HG02571 (cell line): ENCODE measurements at regions not wholly inside any gene's neighbourhood (a gene's known extent, or its start where the extent isn't known, plus 50 kb on each side); places are given as distances from the start of the nearest gene placed in this dataset.
"Not testable (repeated sequence)": the region's sequence is repeated elsewhere in the genome, so short reads cannot be mapped to it uniquely, and the experiment has no call there.

Source experiments
- ATAC-seq: cut with Tn5 transposase; IDR thresholded peaks from one replicate; pipeline ENCODE4 v1.9.1; 2021; ENCODE audit warnings: mild to moderate bottlenecking, moderate library complexity; ENCODE audit not compliant: unreplicated experiment

DNA sequence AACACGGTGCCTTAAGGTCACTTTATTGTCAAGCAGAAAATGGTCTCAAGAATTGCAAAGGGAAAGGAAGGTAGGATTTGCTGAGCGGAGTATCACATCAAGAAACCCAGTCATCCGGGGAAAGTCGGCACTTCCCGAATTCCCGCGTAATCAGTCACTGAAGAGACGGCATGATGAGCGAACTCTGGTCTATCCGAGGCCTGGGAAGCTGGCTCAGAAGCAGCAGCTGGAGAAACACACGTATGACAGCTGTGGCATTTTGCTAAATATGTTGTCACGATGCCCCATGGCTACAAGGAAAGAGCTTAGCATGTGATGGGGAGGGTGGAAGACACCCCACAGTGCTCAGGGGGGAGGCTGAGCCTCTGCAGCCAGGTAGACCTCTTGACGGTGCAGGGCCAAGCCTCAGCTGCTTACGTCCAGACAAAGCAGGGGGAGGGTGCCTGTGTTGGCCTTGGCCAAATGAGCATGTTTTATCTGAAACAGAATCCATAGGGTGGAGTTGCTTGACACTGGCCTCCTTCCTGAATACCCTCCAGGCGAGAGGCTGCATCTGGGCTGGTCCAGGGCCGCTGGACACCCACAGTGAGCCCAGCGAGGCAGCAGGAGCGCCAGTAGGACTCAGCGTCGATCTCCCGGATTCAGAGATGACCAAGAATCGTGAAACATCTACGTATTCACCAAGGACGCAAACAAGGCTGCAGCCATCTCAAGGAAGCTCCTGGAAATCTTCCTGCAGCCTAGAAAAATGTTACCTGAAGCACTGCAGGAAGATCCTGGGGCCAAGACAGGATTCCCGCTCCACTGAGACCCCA lies 118.8 kb upstream of the AFDN start:
- ATAC-seq: no peak

DNA sequence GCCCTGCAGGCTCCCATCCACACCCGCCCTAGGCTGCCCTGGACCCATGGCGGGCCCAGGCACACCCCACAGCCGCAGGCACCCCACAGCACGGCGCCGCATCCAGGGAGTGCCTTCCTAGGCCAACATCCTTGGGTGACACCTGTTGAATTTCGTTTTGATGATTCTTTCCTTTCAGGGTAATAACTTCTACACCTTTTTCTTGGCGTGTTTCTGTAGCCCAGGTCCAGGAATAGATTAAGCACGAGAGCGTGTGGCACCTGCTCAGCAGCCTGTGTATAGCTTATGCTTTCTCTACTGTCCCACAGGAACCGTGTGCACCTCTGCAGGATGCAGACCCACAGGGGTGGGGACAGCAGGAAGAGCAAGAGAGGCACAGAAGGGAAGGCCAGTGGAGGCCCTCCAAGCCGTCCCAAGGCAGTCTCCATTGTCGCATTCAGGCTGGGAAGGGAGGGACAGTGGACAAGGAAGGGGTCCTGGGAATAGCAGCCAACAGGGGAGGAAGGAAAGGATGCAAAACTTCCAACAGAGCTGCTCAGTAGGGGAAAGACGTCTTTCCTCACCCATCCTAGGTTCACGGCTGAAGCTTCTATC lies 118.1 kb upstream of the AFDN start:
- ATAC-seq: no peak

DNA sequence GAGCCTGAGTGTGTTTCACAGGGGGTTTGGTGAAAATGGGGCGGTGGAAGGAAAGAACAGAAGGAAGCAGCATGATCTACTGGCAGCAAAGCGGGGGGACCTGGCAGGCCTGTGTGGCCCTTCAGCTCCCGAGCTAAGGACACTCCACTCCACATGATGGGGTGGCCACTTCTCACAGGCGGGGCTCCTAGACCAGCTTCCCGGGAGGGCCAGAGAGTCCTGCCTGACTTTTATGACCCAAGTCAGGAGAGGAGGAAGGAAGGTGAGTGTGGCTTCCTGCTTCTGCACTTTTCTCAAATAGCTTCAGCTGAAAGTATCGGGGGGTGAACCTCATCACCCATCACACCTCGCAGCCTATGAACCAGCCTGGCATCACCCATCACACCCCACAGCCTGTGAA lies 117.5 kb upstream of the AFDN start:
- no peak for ATAC-seq

- not testable (repeated sequence) for ATAC-seq
These were observed 116.9 kb upstream of the AFDN start for GRCh38 chr6:167709776-167710336.

DNA sequence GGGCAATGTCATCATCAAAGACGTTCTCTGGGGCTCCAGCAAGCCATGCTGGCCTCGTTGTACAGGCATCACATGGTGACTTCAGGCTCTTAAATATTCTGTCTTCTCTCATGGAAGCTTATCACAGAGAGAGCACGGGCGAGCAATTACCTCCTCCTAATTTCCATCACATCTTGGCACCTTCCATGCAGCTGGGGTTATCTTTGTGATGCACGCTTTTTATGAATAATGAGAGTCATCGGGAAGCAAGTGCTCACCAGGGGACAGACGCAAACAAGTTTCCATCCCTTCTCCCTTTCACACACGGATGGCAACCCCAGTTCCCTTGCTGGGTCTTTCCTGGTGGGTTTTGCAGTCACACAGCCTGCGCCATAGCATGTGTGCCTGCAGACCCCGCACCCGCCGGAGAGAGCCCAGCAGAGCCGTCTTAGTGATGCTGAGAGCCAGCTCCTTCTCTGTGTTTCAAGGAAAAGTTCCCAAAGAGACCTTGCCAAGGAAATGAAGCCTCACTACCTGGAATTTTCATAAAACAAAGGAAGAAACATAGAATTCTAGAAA lies 116.3 kb upstream of the AFDN start:
- no peak for ATAC-seq

- ATAC-seq: no peak
These were observed 115.5 kb upstream of the AFDN start for GRCh38 chr6:167711211-167711610.

- ATAC-seq: no peak
These were observed 114.7 kb upstream of the AFDN start for GRCh38 chr6:167711768-167712730.

DNA sequence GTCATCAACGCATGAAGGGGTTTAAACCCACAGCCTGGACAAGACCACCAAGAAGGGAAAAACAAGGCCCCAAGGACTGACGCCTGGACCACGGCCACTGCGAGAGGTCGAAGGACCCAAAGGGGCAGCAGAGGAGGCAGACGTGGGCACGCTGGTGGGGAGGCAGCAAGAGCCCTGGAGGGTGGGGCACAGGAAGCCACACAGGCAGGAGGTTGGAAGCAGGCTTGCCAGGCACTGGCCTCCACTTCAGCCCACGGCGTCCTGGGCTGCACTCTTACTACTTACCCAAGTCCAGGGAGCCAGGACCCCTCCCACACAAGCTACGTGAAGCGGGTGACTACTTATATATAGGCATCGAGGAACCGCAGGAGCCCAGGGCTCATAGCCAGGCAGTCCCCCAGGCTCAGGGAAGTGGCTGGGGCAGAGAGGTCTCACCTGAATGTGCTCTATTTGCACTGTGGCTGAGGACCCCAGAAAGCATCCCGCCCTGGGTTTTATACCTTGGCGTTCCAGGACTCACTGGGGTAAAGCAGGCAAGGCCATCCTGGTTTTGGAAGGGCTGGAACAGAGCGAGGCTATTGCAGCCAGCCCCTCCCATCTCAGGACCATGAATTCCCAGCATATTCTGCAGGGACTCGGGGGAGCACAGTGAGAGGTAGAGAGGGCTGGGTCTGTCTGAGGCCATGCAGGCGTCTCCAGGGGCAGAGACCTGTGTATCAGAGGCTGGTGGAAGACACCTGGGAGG lies 113.8 kb upstream of the AFDN start:
- no peak for ATAC-seq

DNA sequence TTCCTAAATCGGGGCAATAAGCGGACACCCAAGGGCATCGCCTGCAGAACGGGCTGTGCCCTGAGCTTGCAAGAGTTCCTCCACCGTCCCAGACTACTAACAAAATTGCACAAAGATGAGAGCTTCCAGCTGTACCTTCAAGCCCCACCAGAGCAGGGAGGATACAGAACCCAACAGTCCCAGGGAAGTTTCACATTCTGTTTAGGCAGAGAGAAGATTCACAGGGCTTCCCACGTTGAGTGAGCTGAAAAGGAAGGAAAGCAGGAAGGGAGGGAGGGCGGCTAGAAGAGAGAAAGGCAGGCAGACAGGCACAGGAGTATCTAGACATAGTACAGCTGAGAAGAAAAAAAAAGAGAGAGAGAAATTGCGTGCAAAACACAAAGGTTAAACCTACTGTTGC lies 112.6 kb upstream of the AFDN start:
- ATAC-seq: no peak

GRCh38 chr6:167717455-167717854 lies 109.3 kb upstream of the AFDN start:
- no peak for ATAC-seq

GRCh38 chr6:167717867-167718266 lies 108.8 kb upstream of the AFDN start:
- ATAC-seq: no peak

- no peak for ATAC-seq
These were observed 106.8 kb upstream of the AFDN start for GRCh38 chr6:167719920-167720319.

DNA sequence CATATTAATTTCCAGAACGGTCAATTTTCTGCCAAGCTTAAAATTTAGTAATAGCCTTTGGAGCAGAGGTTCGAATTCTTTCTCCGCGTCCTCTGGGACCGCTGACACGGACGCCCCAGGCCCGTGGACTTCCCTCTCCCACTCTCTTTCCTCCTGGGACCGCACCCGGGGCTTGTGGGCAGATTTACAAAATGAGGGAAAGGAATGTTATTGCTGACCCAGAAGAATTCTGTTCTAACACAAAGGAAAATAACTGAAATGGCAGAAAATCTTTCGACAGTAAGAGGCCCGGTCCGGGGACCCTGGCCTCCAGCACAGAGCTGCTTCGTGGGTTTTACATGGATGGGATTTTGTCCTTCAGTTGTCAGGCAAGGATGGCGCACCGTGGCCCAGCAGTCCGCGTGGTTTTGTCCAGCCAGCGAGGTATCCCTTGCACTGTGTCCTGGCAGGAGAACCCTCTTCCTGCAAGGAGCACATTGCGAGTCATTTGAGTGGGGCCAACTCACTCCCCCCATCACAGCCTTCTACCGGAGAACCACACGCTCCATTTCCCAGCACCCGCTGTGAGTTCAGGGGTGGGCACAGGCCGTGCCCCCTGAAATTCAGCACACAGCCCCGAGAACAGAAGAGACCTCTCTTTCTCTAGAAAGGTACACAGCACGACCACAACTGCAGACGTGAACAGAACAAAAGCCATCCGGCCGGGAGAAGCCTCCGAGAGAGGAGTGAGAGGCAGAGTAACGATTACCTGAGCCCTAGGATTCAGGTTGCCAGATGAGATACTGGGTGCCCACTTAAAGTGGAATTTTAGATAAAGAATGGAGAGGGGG lies 106.0 kb upstream of the AFDN start:
- ATAC-seq: no peak

DNA sequence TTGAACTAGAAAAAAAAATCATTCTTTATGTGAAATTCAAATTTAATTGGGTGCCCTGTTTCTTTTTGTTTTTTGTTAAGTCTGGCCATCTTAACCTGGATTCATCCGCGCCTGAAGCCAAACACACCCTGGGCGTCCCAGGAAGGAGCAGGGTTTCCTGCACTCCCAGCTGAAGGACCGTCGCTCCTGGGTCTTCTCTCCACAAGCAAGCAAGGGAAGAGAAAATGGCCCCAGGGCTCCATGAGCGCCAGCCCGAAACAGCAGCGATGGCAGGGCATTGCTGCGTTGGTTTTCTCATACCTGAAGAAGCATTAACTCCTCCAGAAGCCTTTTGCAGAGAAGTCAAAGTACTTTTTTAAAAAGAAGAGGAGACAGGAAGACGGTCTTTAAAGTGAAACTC lies 105.4 kb upstream of the AFDN start:
- no peak for ATAC-seq

- no peak for ATAC-seq
These were observed 103.9 kb upstream of the AFDN start for GRCh38 chr6:167722634-167723309.

DNA sequence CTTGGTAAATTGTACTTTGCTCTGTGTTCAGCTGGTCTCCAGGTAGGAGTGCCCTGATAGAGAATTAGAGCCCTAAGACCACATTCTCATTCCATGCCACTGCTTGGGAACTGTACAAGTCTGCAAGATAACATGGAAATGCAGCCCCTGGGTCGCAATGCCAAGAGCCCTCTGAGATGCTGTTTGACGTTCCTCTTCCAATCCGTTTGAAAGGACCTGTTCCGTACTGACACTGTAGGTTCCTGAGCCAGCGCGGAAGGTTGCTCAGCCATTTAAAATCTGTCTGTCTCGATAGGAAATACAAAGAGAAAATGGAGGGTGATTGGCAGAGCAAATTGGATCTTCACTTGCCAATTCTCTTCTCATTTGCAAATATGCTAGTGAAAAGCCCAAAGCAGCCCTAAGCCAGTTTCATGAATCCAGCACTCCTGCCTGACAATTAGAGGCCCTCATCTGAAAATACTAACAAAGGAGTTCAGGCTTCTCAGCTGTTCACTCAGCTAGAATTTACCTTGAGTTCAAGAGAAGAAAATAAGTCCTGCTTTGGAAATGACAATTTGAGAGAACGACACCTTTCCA lies 100.6 kb upstream of the AFDN start:
- no peak for ATAC-seq

- ATAC-seq: no peak
These were observed 96.3 kb upstream of the AFDN start for GRCh38 chr6:167730441-167730840.

DNA sequence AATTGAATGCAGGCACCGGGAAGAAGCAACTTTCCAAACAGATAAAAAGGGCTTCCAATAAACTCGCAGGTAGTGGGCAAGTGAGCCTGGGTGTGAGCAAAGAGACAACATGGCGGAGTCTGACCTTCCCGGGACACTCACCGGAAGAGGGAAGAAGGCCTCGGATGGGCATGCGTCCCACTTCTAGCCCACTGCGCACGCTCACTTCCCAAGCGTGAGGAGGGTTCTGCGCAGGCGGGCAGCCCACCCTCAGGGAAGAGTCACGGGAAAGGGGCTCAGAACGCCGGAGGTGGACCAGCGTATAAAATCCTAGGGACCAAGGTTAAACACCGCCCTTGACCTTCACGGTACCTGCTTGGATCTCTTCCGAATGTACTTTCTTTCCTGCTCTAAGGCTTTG lies 95.5 kb upstream of the AFDN start:
- ATAC-seq: no peak
